IPS DF 4.7 (cell line): ENCODE measurements at regions not wholly inside any gene's neighbourhood (a gene's known extent, or its start where the extent isn't known, plus 50 kb on each side); places are given as distances from the start of the nearest gene placed in this dataset.
"Not testable (repeated sequence)": the region's sequence is repeated elsewhere in the genome, so short reads cannot be mapped to it uniquely, and the experiment has no call there.

Source experiments
- DNase-seq: peaks from one replicate; pipeline ENCODE4 v3.0.0-alpha.2; 2013; ENCODE audit warnings: low spot score; ENCODE audit errors: extremely low read depth

DNA sequence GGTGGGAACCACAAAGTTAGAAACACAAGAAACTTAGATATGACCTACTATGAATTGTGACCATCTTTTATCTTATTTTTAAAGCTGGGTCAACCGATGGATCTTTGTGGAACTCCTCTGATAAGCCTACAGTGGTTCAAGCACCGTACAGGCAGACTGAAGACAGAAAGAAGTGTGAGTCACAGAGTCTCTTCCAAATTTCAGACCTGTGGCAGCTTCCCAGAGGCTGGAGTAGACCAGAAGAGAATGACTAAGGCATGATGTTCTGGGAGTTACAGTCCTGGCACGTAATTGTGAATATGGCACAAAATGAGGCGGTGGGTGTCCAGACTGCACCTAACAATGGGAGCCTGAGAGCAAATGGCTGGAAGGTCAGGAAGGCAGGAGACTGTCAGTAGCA is 70.0 kb downstream of the LMO4 start:
- DNase-seq = no peak

DNA sequence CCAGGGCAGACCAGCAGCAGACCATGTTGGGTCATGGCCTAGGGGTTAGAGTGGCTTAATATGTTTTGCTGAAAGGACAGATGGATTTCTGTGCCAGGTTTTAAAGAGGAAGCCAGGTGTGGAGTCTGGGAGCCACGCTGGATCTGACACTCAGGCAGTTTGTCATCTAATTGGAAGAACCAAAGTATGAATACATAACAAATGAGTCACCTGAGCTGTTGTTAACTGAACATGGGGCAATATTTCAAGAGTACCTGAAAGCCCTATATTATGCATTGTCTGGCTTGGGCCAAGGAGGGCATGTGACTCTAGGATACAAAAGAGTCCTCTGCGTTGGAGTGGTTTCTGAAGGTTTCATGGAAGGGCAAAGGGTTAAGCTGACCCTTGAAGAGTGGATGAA is 70.6 kb downstream of the LMO4 start:
- no peak for DNase-seq

DNA sequence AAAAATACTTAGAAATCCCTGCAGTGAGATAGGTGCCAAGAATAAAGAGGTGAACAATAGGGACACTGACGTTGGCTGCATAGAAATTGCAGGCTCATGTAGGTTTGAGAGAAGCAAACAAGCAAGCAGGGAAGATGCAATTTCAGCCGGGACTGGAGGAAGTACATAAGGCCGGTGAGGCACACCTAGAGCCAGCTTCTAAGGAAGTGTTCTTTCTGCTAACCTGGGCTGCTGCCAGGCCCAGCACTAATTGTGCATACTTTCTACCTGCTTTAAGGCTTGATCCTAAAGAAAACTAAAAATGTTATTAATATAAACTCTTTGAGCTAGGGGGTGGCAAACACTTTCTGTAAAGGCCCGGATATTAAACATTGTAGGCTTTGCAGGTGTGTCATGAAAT is 71.0 kb downstream of the LMO4 start:
- DNase-seq = no peak

DNA sequence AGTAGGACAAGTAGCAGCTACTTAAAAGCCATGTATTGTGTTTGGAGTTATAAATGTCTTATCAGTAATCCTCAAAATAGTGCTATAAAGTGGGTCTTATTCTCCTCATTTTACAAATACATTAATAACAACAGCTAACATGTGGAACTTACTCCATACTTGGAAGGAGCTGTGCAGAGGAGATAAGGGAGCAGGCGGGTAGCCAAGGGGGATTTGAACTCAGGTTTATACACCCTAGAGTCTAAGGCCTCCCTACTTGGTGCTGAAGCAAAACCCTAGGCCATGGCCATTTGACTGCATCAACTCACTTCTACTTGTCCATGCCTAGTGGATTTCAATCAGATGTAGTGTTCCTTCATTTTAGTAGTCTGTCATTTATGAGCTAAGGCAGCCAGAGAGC is 72.1 kb downstream of the LMO4 start:
- no peak for DNase-seq

DNA sequence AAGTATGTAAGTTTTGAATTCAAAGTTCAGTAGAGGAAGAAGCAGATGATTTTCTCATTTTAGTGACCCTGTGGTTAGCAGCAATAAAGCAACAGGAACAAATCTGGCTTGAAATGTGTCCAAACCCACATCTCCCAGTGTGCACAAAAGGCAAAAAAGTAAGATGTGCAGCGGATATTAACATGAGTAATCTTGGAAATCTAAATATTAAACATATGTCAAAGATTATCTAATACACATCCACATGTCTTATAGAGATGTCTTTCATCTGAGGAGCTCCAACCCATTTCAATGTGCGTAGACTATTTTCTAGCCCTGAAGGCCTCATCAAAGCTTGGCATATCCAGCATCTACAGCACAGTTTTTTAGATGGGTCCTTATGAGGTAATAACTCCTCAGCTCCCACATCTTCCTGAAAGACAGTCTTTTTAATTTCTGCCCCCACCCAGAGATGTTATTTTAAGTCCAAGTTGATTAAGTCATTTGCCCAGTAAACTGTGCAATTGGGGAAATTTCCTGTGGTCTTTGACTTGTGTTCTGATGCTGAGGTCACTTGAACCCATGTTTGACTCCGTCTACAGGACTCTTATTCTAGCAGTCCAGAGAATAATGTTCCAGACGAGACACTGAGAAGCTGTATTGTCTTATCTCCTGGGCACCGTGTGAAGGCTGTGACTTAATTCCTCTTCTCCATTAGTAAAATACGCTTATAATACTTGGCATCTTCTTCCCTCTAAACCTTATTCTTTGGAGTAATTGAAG is 73.7 kb downstream of the LMO4 start:
- no peak for DNase-seq

DNA sequence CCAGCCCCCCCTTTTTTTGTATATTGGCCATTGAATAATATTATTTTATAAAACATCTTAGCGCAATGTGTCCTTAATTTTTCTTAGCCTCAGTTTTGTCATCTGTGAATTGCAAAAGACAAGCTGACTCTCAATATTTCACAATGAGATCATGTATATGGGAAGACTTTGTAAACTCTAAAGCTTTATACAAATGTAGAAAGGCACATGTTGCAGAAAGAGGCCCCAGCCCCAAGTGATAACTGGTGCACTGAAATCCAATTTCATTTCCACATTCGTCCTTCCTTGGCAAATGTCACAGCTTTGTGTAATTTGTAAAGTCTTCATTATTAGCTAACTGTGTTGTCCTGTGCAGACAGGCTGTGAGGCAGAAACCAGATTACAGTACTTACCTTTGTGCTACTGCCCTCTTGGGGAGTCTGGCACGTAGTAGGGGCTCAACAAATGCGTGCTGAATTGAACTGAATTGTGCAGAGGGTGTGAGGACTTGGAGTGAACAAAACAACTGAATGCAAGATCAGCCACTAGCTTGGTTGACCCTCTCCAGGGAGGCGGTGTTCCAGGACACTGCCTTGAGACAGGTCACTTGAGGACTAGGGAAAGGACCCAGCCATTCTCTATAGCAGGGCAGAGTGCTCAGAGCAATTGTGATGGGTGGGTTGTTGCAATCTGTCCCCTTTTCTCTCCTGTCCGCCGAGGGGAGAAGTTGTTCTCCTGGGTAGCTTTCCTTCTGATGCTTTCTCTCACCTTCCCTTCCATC is 74.6 kb downstream of the LMO4 start:
- DNase-seq = no peak

DNA sequence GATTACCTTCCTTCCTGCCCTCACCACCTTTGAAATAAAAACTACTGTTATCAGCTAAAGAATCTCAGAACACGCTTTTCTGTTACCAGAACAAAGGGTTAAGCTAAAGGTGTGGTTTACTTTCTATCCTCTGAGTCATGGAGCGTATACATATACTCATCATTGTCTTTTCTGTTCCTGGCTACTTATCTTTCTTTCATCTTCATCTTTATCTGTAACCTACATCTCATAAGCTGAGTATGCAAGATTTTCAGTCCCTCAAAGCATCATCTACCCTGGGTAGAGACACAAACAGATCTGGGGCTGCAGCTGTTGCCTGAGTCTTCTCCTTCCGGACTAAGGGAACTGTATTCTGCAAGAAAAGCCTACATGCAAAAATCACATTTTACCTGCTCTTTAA is 75.6 kb downstream of the LMO4 start:
- no peak for DNase-seq

DNA sequence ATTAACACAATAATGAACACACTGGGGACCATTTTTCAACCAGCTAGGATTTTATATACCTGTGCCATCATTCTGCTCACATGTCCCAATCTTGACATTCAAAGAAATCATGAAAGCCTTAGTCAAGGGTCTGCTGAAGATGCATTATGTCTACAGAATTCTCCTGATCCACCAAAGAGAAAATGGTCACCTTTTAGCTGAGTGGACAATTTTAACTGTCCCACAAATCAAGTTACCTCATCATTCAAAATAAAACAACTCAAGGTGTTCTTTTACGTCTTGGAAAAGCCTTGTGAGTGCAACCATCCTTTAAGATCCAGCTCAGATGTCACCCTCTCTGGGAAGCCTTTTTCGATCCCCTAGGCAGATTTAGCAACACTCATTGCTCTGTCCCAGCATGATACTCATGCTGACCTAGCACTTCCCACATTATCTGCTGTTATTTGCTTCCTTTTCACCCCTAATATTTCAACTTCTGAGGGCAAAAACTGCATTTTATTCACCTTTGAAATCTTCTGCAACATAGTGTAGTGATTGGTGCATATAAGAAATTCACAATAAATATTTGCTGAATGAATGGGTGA is 80.1 kb downstream of the LMO4 start:
- no peak for DNase-seq

DNA sequence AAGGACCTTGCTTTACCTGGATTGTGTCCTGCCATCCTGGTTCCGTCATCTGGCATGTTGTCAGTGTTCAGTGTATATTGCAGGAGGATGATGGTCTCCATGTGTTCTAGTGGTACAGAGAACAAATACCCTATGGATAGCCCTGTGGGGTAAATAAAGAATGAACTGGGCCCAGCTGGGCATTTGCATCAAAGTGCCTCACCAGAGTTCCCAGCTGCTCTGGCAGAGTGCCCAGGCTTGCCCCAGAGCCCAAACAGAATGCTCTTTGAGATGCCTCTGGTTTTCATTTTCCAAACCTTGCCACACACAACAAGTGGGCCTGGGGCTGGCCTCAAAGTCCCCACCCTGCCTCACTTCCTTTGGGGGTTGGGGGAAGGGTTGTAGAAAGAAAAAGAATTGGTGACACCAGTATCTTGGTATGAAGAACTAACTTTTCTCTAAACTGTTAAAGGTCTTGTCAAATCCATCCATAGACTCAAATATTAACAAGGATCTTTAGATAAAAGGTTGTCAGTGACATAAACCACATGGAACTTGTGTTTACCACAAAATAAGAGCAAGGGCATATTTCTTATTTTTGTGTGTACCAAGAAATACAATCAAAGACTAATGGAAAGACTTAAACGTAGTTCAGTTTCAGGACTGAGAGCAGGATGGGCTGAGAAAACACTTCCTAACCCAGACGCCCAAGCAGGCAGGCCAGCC is 82.2 kb downstream of the LMO4 start:
- no peak for DNase-seq

DNA sequence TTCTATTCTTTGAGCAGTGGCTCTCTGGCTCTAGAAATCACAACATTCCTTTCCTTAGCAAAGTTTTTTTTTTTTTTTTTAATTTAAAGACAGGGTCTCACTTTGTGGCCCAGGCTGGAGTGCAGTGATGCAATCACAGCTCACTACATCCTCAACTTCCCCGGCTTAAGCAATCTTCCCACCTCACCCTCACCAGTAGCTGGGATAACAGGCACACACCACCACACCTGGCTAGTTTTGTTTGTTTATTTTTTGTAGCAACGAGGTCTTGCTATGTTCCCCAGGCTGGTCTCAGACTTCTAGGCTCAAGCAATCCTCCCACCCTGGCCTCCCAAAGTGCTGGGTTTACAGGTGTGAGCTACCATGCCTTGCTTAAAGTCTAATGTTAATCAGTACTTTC is 85.2 kb downstream of the LMO4 start:
- not testable (repeated sequence) for DNase-seq

DNA sequence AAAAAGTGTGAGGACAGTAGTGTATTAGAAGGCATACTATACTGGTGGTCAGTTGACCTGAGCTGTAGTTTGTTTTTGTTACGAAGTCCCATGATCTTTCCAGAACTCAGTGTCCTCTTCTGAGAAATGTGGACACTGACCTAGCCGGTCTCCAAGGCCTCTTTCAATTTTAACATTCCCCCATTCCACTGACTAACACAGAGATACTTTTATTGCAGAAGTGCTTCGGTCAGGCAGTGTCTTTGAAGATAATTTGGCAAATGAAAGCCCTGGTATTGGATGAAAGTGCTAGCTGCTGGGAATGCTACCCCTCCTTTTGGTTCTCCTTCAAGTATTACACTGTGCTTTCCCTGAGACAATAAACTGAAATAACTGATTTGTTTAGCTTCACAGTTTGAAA is 89.4 kb downstream of the LMO4 start:
- DNase-seq = no peak

DNA sequence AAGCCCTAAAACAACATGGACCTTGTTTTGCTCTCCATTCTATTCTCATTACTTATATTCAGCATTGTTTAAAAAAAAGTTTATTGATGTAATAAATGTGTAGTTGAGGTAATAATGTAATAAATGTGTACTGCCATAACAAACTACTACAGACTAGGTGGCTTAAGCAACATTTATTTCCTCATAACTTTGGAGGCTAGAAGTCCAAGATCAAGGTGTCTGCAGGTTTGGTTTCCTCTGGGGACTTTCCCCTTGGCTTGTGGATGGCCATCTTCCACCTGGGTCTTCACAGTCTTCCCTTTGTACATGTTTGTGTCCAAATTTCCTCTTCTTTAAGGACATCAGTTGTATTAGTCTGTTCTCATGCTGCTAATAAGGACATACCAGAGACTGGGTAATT is 93.1 kb downstream of the LMO4 start:
- no peak for DNase-seq

DNA sequence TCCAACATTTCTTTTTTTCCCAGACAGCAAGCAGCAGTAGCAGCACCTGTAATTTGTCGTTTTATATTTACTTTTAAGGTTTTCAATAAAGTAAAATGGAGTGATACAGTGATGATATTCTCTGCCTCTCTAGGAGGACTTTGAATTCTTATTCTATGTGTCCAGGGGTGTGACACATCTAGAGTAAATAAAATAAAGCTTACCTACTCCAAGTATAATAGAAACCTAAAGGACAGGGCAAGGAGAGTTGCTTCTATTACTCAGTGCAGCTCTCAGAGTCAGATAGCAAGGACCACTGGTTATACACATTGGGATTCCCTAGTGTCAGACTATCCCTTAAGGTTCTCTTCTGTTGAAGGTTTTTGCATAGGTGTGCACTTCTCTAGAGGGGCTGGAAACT is 95.9 kb downstream of the LMO4 start:
- DNase-seq = no peak

DNA sequence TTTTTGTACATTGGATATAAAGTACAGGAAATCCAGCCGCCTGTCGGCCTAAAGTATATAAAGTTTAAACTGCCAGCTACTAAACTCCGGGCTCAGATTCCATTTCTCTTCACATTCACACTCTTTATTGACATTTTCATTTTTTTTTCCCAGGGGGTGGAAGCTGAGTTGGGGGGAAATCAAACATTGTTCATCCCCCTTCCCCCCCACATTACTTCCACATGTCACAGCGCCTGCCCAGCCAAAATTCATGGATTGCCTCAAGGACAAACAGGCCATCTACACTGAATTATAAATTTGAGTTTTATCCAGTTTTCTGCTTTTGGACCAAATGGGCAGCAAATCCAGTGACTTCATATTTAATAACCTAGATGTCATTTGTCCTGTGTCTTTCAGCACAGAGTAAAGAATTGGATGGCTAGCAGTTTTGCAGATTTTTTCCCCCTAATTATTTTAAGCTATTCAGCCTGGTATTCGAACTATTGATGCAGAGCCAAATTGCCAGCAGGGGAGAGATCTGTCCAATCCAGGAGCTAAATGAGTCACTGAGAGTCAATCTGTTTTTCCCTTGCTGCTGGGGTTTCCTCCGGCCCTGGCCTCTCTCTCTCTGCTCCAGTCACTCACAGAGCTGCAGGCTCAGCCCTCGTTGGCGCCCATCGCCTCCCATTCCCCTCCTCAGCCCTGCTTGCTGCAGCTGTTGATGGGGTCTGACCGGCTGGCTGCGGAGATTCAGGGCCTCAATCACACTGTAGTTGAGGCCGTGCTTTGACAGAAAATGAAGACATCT is 98.0 kb downstream of the LMO4 start:
- no peak for DNase-seq

DNA sequence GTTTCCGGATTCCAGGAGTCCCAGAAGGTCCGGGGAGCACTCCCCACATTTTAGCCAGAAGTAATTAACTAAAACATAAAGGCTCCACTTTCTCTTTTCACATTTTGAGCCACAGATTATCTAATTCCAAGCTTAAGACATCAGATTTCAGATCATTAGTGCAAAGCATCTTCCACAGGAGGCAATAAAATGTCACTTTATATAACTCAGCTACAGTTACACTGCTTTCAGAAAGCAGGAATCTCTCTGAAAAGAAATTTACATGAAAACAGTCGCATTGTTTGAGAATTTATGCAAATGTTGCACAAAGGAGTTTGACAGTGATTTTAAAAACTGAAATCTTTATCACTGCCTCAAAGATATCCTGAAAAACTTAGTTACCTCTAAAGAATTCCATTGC is 99.7 kb downstream of the LMO4 start:
- DNase-seq = no peak

DNA sequence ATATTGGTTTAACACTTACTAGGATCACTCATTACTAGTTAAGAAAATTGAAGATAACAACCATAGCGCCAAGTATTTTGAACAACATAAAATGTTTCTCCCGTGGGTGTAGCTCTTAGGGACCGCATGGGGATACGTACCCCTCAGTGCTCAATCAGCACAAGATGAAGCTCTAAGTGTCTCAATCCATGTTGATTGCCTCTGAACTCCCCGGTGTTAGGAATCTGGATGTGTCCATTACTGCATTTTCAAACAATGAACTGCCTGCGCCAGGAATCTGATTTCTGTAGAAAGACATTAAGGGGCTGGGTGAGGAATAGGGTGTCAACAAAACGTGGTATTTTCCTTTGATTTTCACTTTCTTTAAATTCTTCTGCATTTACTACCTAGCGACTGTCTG is 100.2 kb downstream of the LMO4 start:
- DNase-seq = no peak

DNA sequence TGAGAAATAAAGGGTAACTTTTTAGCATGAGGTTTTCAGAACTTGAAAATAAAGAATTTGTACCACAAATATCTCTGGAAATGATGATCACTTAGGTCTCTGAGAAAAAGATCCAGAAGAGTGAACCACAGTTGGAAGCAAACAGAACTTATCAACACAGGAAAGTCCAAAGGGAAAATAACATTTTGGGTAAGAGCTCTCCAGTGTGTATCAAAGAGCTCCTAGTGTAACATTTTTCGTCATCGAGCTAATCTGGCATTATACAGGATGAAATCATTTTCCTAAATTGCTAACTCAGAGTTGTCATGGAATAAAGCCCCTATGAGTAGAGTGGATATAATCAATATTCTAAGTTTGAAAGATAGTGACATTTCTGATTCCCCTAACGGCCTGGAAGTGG is 104.0 kb downstream of the LMO4 start:
- no peak for DNase-seq

DNA sequence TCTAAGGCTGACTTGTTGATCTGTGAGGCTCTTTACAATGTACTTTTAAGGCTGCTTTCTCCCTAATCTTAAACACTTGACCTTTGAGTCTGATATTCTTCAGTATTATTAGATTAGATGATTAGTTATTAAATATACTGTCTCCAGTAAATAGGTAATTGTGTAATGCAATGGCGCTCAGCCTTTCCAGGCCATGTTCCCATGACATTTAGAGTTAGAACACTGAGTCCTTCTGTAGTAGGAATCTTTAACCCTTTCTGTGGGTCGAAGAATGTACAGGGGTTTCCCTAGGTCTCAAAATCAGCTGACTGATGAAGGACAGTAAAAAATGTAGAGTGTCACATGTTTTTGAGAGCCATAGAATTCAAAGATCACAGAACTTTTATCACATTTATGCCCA is 104.4 kb downstream of the LMO4 start:
- DNase-seq = not testable (repeated sequence)

DNA sequence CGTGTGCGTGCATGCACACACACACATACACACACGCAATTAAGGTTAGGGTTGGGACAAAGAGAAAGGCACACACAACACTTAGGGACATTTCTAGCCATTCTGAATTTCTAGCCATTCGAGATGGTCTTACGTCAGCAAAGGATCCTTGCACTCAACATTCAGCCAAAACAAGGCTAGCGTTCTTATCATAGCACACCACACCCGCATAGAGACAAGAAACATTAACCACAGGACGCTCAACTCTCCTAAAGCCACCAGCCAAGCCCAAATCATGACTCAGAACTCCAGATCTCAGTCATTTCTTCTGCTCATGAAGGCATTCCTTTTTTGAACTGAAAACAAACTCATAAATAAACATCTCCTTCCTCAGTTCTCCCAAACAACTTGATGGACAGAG is 106.8 kb downstream of the LMO4 start:
- no peak for DNase-seq

DNA sequence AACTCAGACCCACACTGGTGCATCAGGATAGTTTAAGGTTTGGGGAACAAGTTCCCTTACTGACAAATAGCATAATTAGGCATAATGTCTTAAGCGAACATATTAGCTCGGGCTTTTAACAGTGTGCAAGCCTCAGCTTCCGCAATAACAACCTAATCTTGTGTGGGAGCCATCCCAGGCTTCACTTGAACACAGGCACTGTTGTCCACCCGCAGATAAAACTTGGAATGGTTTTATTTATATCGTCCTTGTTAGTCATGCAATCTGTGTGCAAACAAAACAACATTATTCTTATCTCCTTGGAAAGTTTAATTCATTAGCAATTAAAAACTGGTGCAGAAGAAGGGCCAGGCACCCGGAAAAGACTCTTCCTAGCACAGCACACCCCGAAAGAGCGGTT is 107.4 kb downstream of the LMO4 start:
- DNase-seq = not testable (repeated sequence)

DNA sequence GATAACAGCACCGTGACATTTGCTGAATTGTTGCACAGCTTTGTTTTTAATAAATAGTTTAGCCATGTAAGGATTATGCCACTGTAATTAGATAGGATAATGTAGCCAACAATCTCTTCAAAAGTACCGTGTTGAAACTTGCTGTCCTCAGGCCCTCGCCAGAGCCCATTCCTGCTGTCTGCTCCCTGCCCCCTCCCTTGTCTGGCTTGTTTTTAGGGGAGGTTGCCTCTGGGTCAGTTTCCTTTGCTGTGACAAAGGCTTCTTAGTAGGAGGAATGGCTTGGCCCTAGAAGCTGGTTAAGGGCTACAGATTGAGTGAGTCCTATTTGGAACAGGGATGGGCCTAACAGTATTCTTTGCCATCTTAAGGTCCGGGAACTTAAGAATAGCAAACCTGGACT is 107.9 kb downstream of the LMO4 start:
- no peak for DNase-seq
